ENCODE measurements at regions not wholly inside any gene's neighbourhood (a gene's known extent, or its start where the extent isn't known, plus 50 kb on each side); places are given as distances from the start of the nearest gene placed in this dataset.
A peak's percentile ranks its signal among the peaks of the same experiment; 100 is the strongest.
"Not testable (repeated sequence)": the region's sequence is repeated elsewhere in the genome, so short reads cannot be mapped to it uniquely, and the experiment has no call there.

GRCh38 chr15:95068701-95069521 lies 837.5 kb downstream of the MCTP2 start:
- DNase-seq (ENCODE audit: low read depth) = no peak

GRCh38 chr15:95075792-95076677 lies 844.7 kb downstream of the MCTP2 start:
- peak; percentile 40 for DNase-seq (ENCODE audit: low read depth)

GRCh38 chr15:95076678-95076990 lies 845.3 kb downstream of the MCTP2 start:
- DNase-seq (ENCODE audit: low read depth) = no peak

- no peak for DNase-seq (ENCODE audit: low read depth)
Measured at GRCh38 chr15:95078003-95078402, 846.6 kb downstream of the MCTP2 start.

- not testable (repeated sequence) for DNase-seq (ENCODE audit: low read depth)
Measured at GRCh38 chr15:95080228-95080627, 848.9 kb downstream of the MCTP2 start.

- DNase-seq (ENCODE audit: low read depth) = no peak
Measured at GRCh38 chr15:95085056-95085455, 853.7 kb downstream of the MCTP2 start.

- peak; percentile 77 for DNase-seq (ENCODE audit: low read depth)
Measured at GRCh38 chr15:95086531-95087252, 855.3 kb downstream of the MCTP2 start.

GRCh38 chr15:95087253-95087609 lies 855.9 kb downstream of the MCTP2 start:
- DNase-seq (ENCODE audit: low read depth) = no peak

- no peak for DNase-seq (ENCODE audit: low read depth)
Measured at GRCh38 chr15:95091444-95091843, 860.1 kb downstream of the MCTP2 start.

- no peak for DNase-seq (ENCODE audit: low read depth)
Measured at GRCh38 chr15:95095250-95095649, 863.9 kb downstream of the MCTP2 start.

GRCh38 chr15:95096651-95097050 lies 865.3 kb downstream of the MCTP2 start:
- DNase-seq (ENCODE audit: low read depth) = no peak

GRCh38 chr15:95097361-95097760 lies 866.0 kb downstream of the MCTP2 start:
- DNase-seq (ENCODE audit: low read depth) = no peak

GRCh38 chr15:95105229-95105628 lies 873.9 kb downstream of the MCTP2 start:
- peak; percentile 39 for DNase-seq (ENCODE audit: low read depth)

- DNase-seq (ENCODE audit: low read depth) = no peak
Measured at GRCh38 chr15:95106801-95107200, 875.4 kb downstream of the MCTP2 start.

- DNase-seq (ENCODE audit: low read depth) = no peak
Measured at GRCh38 chr15:95108673-95109072, 877.3 kb downstream of the MCTP2 start.

- DNase-seq (ENCODE audit: low read depth) = no peak
Measured at GRCh38 chr15:95111969-95112368, 880.6 kb downstream of the MCTP2 start.

- no peak for DNase-seq (ENCODE audit: low read depth)
Measured at GRCh38 chr15:95113041-95113440, 881.7 kb downstream of the MCTP2 start.

GRCh38 chr15:95119041-95119610 lies 887.8 kb downstream of the MCTP2 start:
- DNase-seq (ENCODE audit: low read depth) = no peak

- no peak for DNase-seq (ENCODE audit: low read depth)
Measured at GRCh38 chr15:95120595-95120994, 889.2 kb downstream of the MCTP2 start.

GRCh38 chr15:95121191-95121590 lies 889.8 kb downstream of the MCTP2 start:
- no peak for DNase-seq (ENCODE audit: low read depth)

GRCh38 chr15:95125803-95126202 lies 894.4 kb downstream of the MCTP2 start:
- no peak for DNase-seq (ENCODE audit: low read depth)

GRCh38 chr15:95127356-95127755 lies 896.0 kb downstream of the MCTP2 start:
- DNase-seq (ENCODE audit: low read depth) = peak; percentile 22
